GM18519 (cell line): ENCODE measurements at regions not wholly inside any gene's neighbourhood (a gene's known extent, or its start where the extent isn't known, plus 50 kb on each side); places are given as distances from the start of the nearest gene placed in this dataset.

Experiments used
- ATAC-seq: cut with Tn5 transposase; IDR thresholded peaks from one replicate; pipeline ENCODE4 v1.9.1; 2021; ENCODE audit warnings: mild to moderate bottlenecking, moderate library complexity; ENCODE audit not compliant: unreplicated experiment, low FRiP score

- ATAC-seq, result no peak
Observed at GRCh38 chr17:56083475-56083874, 69.8 kb upstream of the ANKFN1 start.

GRCh38 chr17:56085576-56086267, 67.6 kb upstream of the ANKFN1 start:
- no peak for ATAC-seq

GRCh38 chr17:56087199-56087598, 66.1 kb upstream of the ANKFN1 start:
- ATAC-seq, result no peak

- ATAC-seq, result no peak
Observed at GRCh38 chr17:56096026-56096810, 57.1 kb upstream of the ANKFN1 start.

- no peak for ATAC-seq
Observed at GRCh38 chr17:56098746-56099145, 54.5 kb upstream of the ANKFN1 start.

- ATAC-seq, result no peak
Observed at GRCh38 chr17:56099649-56100048, 53.6 kb upstream of the ANKFN1 start.
